Transverse colon (tissue), 4 donors: ENCODE measurements at regions not wholly inside any gene's neighbourhood (a gene's known extent, or its start where the extent isn't known, plus 50 kb on each side); places are given as distances from the start of the nearest gene placed in this dataset.

ENCODE experiments used
- DNase-seq: peaks from one replicate; pipeline ENCODE4 v3.0.0-alpha.2; 2019
- H3K27ac ChIP-seq, 4 donors: fragments of 200-600 bp; sonication (generic); 2 replicates each; pipeline ENCODE4 v1.5.1; 2016 to 2018; ENCODE audit warnings: inconsistent platforms in 4 of 4
- H3K27me3 ChIP-seq: fragments of 200-600 bp; sonication (generic); 2 replicates; pipeline ENCODE4 v1.5.1; 2017; ENCODE audit warnings: inconsistent platforms
- H3K36me3 ChIP-seq, 4 donors: fragments of 200-600 bp; sonication (generic); 2 replicates each; pipeline ENCODE4 v1.5.1; 2017 to 2019; ENCODE audit warnings: inconsistent platforms in 4 of 4
- H3K4me1 ChIP-seq, 4 donors: fragments of 200-600 bp; sonication (generic); 2 replicates each; pipeline ENCODE4 v1.5.1; 2017 to 2020; ENCODE audit warnings: inconsistent platforms in 4 of 4
- H3K4me3 ChIP-seq, 4 donors: fragments of 200-600 bp; sonication (generic); 1 replicate in 1 of 4; 2 replicates in 3 of 4; pipeline versions ENCODE4 v1.5.1 to v1.6.1; 2017 to 2019; ENCODE audit warnings: inconsistent platforms in 4 of 4
- H3K9me3 ChIP-seq, 2 donors: fragments of 200-600 bp; sonication (generic); 2 replicates each; pipeline ENCODE4 v1.5.1; 2017 to 2019; ENCODE audit warnings: inconsistent platforms in 2 of 2
- CTCF ChIP-seq, 5 experiments: fragments of 200-600 bp in 3 of 5; fragments of 450-650 bp in 2 of 5; sonication (generic) in 3 of 5; IDR thresholded peaks; 1 replicate in 2 of 5; 2 replicates in 3 of 5; pipeline ENCODE4 v1.5.1; 2016 to 2017; ENCODE audit warnings: antibody characterized with exemption in 5 of 5, inconsistent platforms in 3 of 5, mild to moderate bottlenecking in 2 of 5, moderate library complexity in 1 of 5
- EP300 ChIP-seq: sonication (generic); formaldehyde crosslinking; IDR thresholded peaks from one replicate; pipeline ENCODE4 v1.6.1; 2017; ENCODE audit warnings: antibody characterized with exemption, low read depth
- POLR2A ChIP-seq: fragments of 450-650 bp; IDR thresholded peaks from one replicate; pipeline ENCODE4 v1.6.1; 2016; ENCODE audit warnings: antibody characterized with exemption, mild to moderate bottlenecking, moderate library complexity
- POLR2AphosphoS5 ChIP-seq, 3 donors: sonication (generic); formaldehyde crosslinking; IDR thresholded peaks; one replicate each; pipeline ENCODE4 v1.6.1; 2016; ENCODE audit warnings: antibody characterized with exemption in 3 of 3
- WGBS, 2 donors: methylation state at CpG; one replicate each; pipeline ENCODE4 v1.1.5; 2018; ENCODE audit warnings: low coverage in 1 of 2; 5-methylcytosine and 5-hydroxymethylcytosine counted together
- in situ Hi-C, 4 donors: fragments of 200-750 bp; cut with MboI; loops; one replicate each; pipeline versions ENCODE4 v1.15.0 to v1.15.1; 2017; ENCODE audit warnings: low sequenced_read_pairs in 3 of 4, low pct_ligation_motif_present in 1 of 4, low pct_unique_long_range_greater_than_20kb in 1 of 4
- intact Hi-C: fragments of 100-400 bp; cut with DNase I; formaldehyde crosslinking; loops from one replicate; pipeline ENCODE4 v1.15.1; 2023; ENCODE audit warnings: low total_unique reads

- no peak for DNase-seq
- TF ChIP-seq POLR2A: no peak
- TF ChIP-seq CTCF (IDR thresholded peaks at IDR 0.05): no peak
- TF ChIP-seq POLR2AphosphoS5 (IDR thresholded peaks at IDR 0.05): no peak
- TF ChIP-seq EP300: no peak
- Histone ChIP-seq H3K4me1 (no peaks in the 10 kb centered on the region), H3K4me3 (no peak overlapping the region), H3K36me3 (no peaks in the 10 kb centered on the region), H3K27me3 (no peaks in the 10 kb centered on the region), H3K27ac (no peak overlapping the region), H3K9me3 (no peaks in the 10 kb centered on the region)
- in situ Hi-C loops (no loop called here), intact Hi-C loops (no loop called here)
- WGBS, 2 donors: 83% methylated on average over 5 of the region's 5 CpGs; no CpG with 5 or more reads in 1 of the 2 donors
Observed at GRCh38 chr2:12083713-12084419, 337.4 kb downstream of the LPIN1 start.

- no peaks in the 10 kb centered on the region for H3K4me1 ChIP-seq
- in situ Hi-C loops (no loop called here), intact Hi-C loops (no loop called here)
- no peaks in the 10 kb centered on the region for H3K9me3 ChIP-seq
- no peaks in the 10 kb centered on the region for H3K36me3 ChIP-seq
- no peak for TF ChIP-seq EP300
- TF ChIP-seq POLR2AphosphoS5 (IDR thresholded peaks at IDR 0.05): no peak
- no peak for TF ChIP-seq POLR2A
- no peak for TF ChIP-seq CTCF (IDR thresholded peaks at IDR 0.05)
- no peak overlapping the region for H3K27ac ChIP-seq
- no peak for DNase-seq
- 75 to 87% methylated on average over 2 of the region's 2 CpGs for WGBS, 2 donors
- no peaks in the 10 kb centered on the region for H3K27me3 ChIP-seq
- no peak overlapping the region for H3K4me3 ChIP-seq
Observed at GRCh38 chr2:12087175-12087574, 340.7 kb downstream of the LPIN1 start.

GRCh38 chr2:12087671-12088380 lies 341.4 kb downstream of the LPIN1 start:
- no peaks in the 10 kb centered on the region for H3K4me1 ChIP-seq
- in situ Hi-C loops: no loop called here
- H3K36me3 ChIP-seq: no peaks in the 10 kb centered on the region
- H3K27me3 ChIP-seq: no peaks in the 10 kb centered on the region
- no peak for DNase-seq
- H3K9me3 ChIP-seq: no peaks in the 10 kb centered on the region
- no peak for TF ChIP-seq CTCF (IDR thresholded peaks at IDR 0.05)
- no peak for TF ChIP-seq POLR2AphosphoS5 (IDR thresholded peaks at IDR 0.05)
- no peak for TF ChIP-seq POLR2A
- TF ChIP-seq EP300: no peak
- H3K27ac ChIP-seq: no peak overlapping the region
- intact Hi-C loops: no loop called here
- 90 to 92% methylated on average over 1 of the region's 1 CpG for WGBS, 2 donors
- no peak overlapping the region for H3K4me3 ChIP-seq

- 66 to 100% methylated on average over 1 of the region's 1 CpG for WGBS, 2 donors
- Histone ChIP-seq H3K27me3 (no peaks in the 10 kb centered on the region), H3K4me3 (no peak overlapping the region), H3K27ac (no peak overlapping the region), H3K4me1 (no peaks in the 10 kb centered on the region), H3K9me3 (no peaks in the 10 kb centered on the region), H3K36me3 (no peaks in the 10 kb centered on the region)
- no peak for DNase-seq
- intact Hi-C loops (no loop called here), in situ Hi-C loops (no loop called here)
- TF ChIP-seq POLR2AphosphoS5 (IDR thresholded peaks at IDR 0.05) (no peak), CTCF (IDR thresholded peaks at IDR 0.05) (no peak), POLR2A (no peak), EP300 (no peak)
Observed at GRCh38 chr2:12089001-12089400, 342.6 kb downstream of the LPIN1 start.
